ENCODE measurements at regions not wholly inside any gene's neighbourhood (a gene's known extent, or its start where the extent isn't known, plus 50 kb on each side); places are given as distances from the start of the nearest gene placed in this dataset.

GRCh38 chr6:113057567-113058053, 710.5 kb downstream of the RFPL4B start:
- TF ChIP-seq FOXP2 (optimal IDR thresholded peaks at IDR 0.05; ENCODE audit: borderline replicate concordance, extremely low read depth, extremely low read length, insufficient read depth) (no peak), SIN3A (IDR thresholded peaks at IDR 0.05; ENCODE audit: borderline replicate concordance, insufficient read depth, low read length) (no peak), POLR2AphosphoS5 (IDR thresholded peaks at IDR 0.05; ENCODE audit: low read depth, low read length) (no peak), REST (IDR thresholded peaks at IDR 0.05; ENCODE audit: insufficient read depth in 1 of 2, low read depth in 2 of 2, low read length in 2 of 2) (no peak), TAF1 (IDR thresholded peaks at IDR 0.05; ENCODE audit: borderline replicate concordance, insufficient read depth, low read length) (no peak)

GRCh38 chr6:113060664-113061063, 713.5 kb downstream of the RFPL4B start:
- TF ChIP-seq SIN3A (IDR thresholded peaks at IDR 0.05; ENCODE audit: borderline replicate concordance, insufficient read depth, low read length) (no peak), POLR2AphosphoS5 (IDR thresholded peaks at IDR 0.05; ENCODE audit: low read depth, low read length) (no peak), REST (IDR thresholded peaks at IDR 0.05; ENCODE audit: insufficient read depth in 1 of 2, low read depth in 2 of 2, low read length in 2 of 2) (no peak), TAF1 (IDR thresholded peaks at IDR 0.05; ENCODE audit: borderline replicate concordance, insufficient read depth, low read length) (no peak), FOXP2 (optimal IDR thresholded peaks at IDR 0.05; ENCODE audit: borderline replicate concordance, extremely low read depth, extremely low read length, insufficient read depth) (no peak)

GRCh38 chr6:113065611-113066010, 718.5 kb downstream of the RFPL4B start:
- TF ChIP-seq SIN3A (IDR thresholded peaks at IDR 0.05; ENCODE audit: borderline replicate concordance, insufficient read depth, low read length) (no peak), POLR2AphosphoS5 (IDR thresholded peaks at IDR 0.05; ENCODE audit: low read depth, low read length) (0 out of 2 replicates have a peak, but pooled peaks have one; percentile 35), REST (IDR thresholded peaks at IDR 0.05; ENCODE audit: insufficient read depth in 1 of 2, low read depth in 2 of 2, low read length in 2 of 2) (no peak)

DNA sequence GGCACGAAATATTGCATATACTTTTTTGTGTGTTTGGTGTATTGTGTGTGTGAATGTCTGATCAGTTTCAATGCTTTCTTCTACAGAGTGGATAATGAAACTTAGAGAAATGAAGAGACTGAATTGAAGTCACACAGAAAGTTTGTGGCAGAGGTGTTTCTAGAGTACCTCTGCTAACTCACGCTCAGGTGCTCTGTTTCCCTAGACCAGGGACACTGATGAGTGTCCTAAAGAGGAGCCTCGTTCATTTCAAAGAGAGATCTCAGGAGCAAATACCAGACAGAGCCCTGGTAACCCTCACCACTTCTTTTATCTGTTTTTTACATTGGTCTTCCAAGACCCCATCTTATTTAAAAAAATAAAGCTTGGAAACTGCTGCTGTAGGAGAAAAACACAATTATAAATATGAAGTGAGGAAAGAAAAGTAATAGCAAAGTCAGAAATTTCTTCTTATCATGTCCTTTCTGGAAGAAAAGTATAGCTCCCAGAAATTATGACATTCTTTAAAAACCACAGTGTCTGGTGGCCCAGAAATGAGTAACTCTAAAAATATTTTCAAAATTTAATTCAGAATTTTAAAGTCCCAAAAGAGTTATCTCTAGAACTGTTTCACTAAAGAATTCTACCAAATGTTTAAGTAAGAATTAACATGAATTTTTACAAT, 720.6 kb downstream of the RFPL4B start:
- TF ChIP-seq FOXP2 (optimal IDR thresholded peaks at IDR 0.05; ENCODE audit: borderline replicate concordance, extremely low read depth, extremely low read length, insufficient read depth) (no peak), TAF1 (IDR thresholded peaks at IDR 0.05; ENCODE audit: borderline replicate concordance, insufficient read depth, low read length) (no peak), REST (IDR thresholded peaks at IDR 0.05; ENCODE audit: insufficient read depth in 1 of 2, low read depth in 2 of 2, low read length in 2 of 2) (no peak), SIN3A (IDR thresholded peaks at IDR 0.05; ENCODE audit: borderline replicate concordance, insufficient read depth, low read length) (no peak), POLR2AphosphoS5 (IDR thresholded peaks at IDR 0.05; ENCODE audit: low read depth, low read length) (no peak)
